HepG2 (cell line): ENCODE measurements at regions not wholly inside any gene's neighbourhood (a gene's known extent, or its start where the extent isn't known, plus 50 kb on each side); places are given as distances from the start of the nearest gene placed in this dataset.

Source experiments
- ATAC-seq: fragments of 200-7000 bp; cut with Tn5 transposase; 3 replicates; pipeline ENCODE4 v1.9.1; 2020; ENCODE audit warnings: mild to moderate bottlenecking, moderate library complexity
- BruUV-seq: library from RNA; stranded (reverse); fragments of 400-500 nt; replicated peaks from 2 replicates; lab custom pipeline; 2021; lab: Mats Ljungman, UMichigan
- CTCF ChIA-PET: fragments of 300-600 bp; formaldehyde crosslinking; extraction: SDS; loops from one replicate; lab custom pipeline; 2021; ENCODE audit warnings: low total read pairs, inconsistent platforms, low intra/inter-chr PET ratio; lab: Yijun Ruan, JAX
- POLR2A ChIA-PET: fragments of 350-600 bp; sonication (Branson Sonifier 250); formaldehyde crosslinking; loops from one replicate; lab custom pipeline; 2020; ENCODE audit warnings: antibody characterized with exemption, inconsistent platforms; lab: Yijun Ruan, JAX
- DNase-seq: peaks from one replicate; pipeline ENCODE4 v3.0.0-alpha.2; 2015; ENCODE audit warnings: low spot score
- FAIRE-seq: peaks from 3 replicates; lab custom pipeline; 2011; peaks lifted over from hg19 to GRCh38; lab: Jason Lieb, UNC
- H2AFZ ChIP-seq: one replicate; pipeline ENCODE4 v1.6.1; 2011; ENCODE audit warnings: low read length, inconsistent platforms
- H3K27ac ChIP-seq: fragments of 300-600 bp; 3 replicates; pipeline ENCODE4 v1.8.0; 2011; ENCODE audit warnings: mixed run types, mild to moderate bottlenecking, mixed read lengths, low read length, inconsistent platforms; ENCODE audit not compliant: insufficient read depth; ENCODE audit errors: extremely low read length
- H3K27me3 ChIP-seq, 2 experiments: fragments of 200-600 bp in 1 of 2; 2 replicates in 1 of 2; 3 replicates in 1 of 2; pipeline versions ENCODE4 v1.6.0 to v1.8.0; 2011; ENCODE audit warnings: low read length in 2 of 2, mild to moderate bottlenecking in 2 of 2, moderate library complexity in 2 of 2, inconsistent platforms in 1 of 2; ENCODE audit not compliant: insufficient read depth in 2 of 2, control insufficient read depth in 1 of 2
- H3K36me3 ChIP-seq, 2 experiments: fragments of 200-600 bp in 1 of 2; replicated peaks in 1 of 2; 2 replicates in 1 of 2; 3 replicates in 1 of 2; pipeline versions ENCODE4 v1.5.1 to v1.8.0; 2011; ENCODE audit warnings: low read length in 2 of 2, inconsistent platforms in 1 of 2; ENCODE audit not compliant: insufficient read depth in 2 of 2, control insufficient read depth in 1 of 2
- H3K4me1 ChIP-seq: 2 replicates; pipeline ENCODE4 v1.5.1; 2012; ENCODE audit warnings: low read length, inconsistent platforms; ENCODE audit not compliant: insufficient read depth
- H3K4me2 ChIP-seq: 2 replicates; pipeline ENCODE4 v1.6.0; 2011; ENCODE audit warnings: low read depth, low read length, inconsistent platforms
- H3K4me3 ChIP-seq, 3 experiments: fragments of 200-600 bp in 1 of 3; sonication (generic), shearing (Covaris generic) in 1 of 3; replicated peaks in 1 of 3; 2 replicates each; pipeline ENCODE4 v1.5.1; 2011 to 2016; ENCODE audit warnings: low read length in 3 of 3, inconsistent platforms in 2 of 3, low read depth in 2 of 3, mild to moderate bottlenecking in 2 of 3, control low read depth in 1 of 3, mixed read lengths in 1 of 3; ENCODE audit not compliant: insufficient read depth in 1 of 3
- H3K79me2 ChIP-seq: one replicate; pipeline ENCODE4 v1.6.1; 2011; ENCODE audit warnings: low read length, inconsistent platforms; ENCODE audit not compliant: insufficient read depth
- H3K9ac ChIP-seq: 2 replicates; pipeline ENCODE4 v1.6.0; 2011; ENCODE audit warnings: mild to moderate bottlenecking, low read depth, low read length, inconsistent platforms; ENCODE audit not compliant: insufficient read depth
- H3K9me3 ChIP-seq: 2 replicates; pipeline ENCODE4 v1.5.1; 2012; ENCODE audit warnings: mild to moderate bottlenecking, low read length
- H4K20me1 ChIP-seq: 2 replicates; pipeline ENCODE4 v1.6.0; 2011; ENCODE audit warnings: inconsistent platforms, mild to moderate bottlenecking, low read length, moderate library complexity; ENCODE audit not compliant: insufficient read depth
- ARID5B ChIP-seq: IDR thresholded peaks from 2 replicates; pipeline ENCODE4 v1.4.0; 2020; ENCODE audit warnings: mild to moderate bottlenecking, missing genetic modification reagents
- BATF2 ChIP-seq: sonication (generic); formaldehyde crosslinking; IDR thresholded peaks from 2 replicates; pipeline ENCODE4 v1.8.0; 2022; ENCODE audit warnings: mild to moderate bottlenecking, missing genetic modification reagents, moderate library complexity
- CC2D1A ChIP-seq: sonication (generic); formaldehyde crosslinking; IDR thresholded peaks from 2 replicates; pipeline ENCODE4 v1.8.1; 2023; ENCODE audit warnings: mild to moderate bottlenecking, missing genetic modification reagents
- FOSL1 ChIP-seq: sonication (generic); formaldehyde crosslinking; IDR thresholded peaks from 2 replicates; pipeline ENCODE4 v1.9.0; 2021; ENCODE audit warnings: missing genetic modification reagents, borderline replicate concordance
- HNF4A ChIP-seq: sonication (generic); formaldehyde crosslinking; IDR thresholded peaks from 2 replicates; pipeline ENCODE4 v1.4.0; 2020; ENCODE audit warnings: missing genetic modification reagents
- JDP2 ChIP-seq: sonication (generic); formaldehyde crosslinking; IDR thresholded peaks from 2 replicates; pipeline ENCODE4 v1.8.1; 2022; ENCODE audit warnings: missing genetic modification reagents, borderline replicate concordance
- KDM5B ChIP-seq: sonication (generic); formaldehyde crosslinking; IDR thresholded peaks from 2 replicates; pipeline ENCODE4 v1.4.0; 2020; ENCODE audit warnings: missing genetic modification reagents, mild to moderate bottlenecking, borderline replicate concordance
- MXD4 ChIP-seq: IDR thresholded peaks from 2 replicates; pipeline ENCODE4 v1.6.1; 2016; ENCODE audit warnings: mild to moderate bottlenecking, missing biosample characterization, missing genetic modification reagents
- NONO ChIP-seq, 2 experiments: fragments of 450-650 bp in 1 of 2; sonication (generic) in 1 of 2; formaldehyde crosslinking in 1 of 2; IDR thresholded peaks in 1 of 2; conservative IDR thresholded peaks in 1 of 2; 2 replicates each; pipeline versions ENCODE4 v1.6.1 to v1.8.0; 2017 to 2022; ENCODE audit warnings: mild to moderate bottlenecking in 1 of 2, missing genetic modification reagents in 1 of 2, moderate library complexity in 1 of 2
- NR2F1 ChIP-seq, 2 experiments: fragments of 450-650 bp in 1 of 2; formaldehyde crosslinking in 1 of 2; IDR thresholded peaks; 2 replicates each; pipeline versions ENCODE4 v1.5.0 to v1.6.1; 2016 to 2020; ENCODE audit warnings: mild to moderate bottlenecking in 1 of 2, missing compliant biosample characterization in 1 of 2, missing genetic modification reagents in 1 of 2, moderate library complexity in 1 of 2
- PPARG ChIP-seq: conservative IDR thresholded peaks from 2 replicates; pipeline ENCODE4 v1.6.1; 2016; ENCODE audit warnings: missing biosample characterization, missing genetic modification reagents
- RBM39 ChIP-seq: fragments of 200-400 bp; formaldehyde crosslinking; IDR thresholded peaks from one replicate; pipeline ENCODE4 v1.6.1; 2018; ENCODE audit warnings: antibody characterized with exemption, mild to moderate bottlenecking, low read depth, low read length; ENCODE audit not compliant: poor library complexity, severe bottlenecking
- RFX1 ChIP-seq: fragments of 450-650 bp; IDR thresholded peaks from 2 replicates; pipeline ENCODE4 v1.6.1; 2017
- SNAPC2 ChIP-seq: sonication (generic); formaldehyde crosslinking; IDR thresholded peaks from 2 replicates; pipeline ENCODE4 v1.8.1; 2022; ENCODE audit warnings: mild to moderate bottlenecking, missing genetic modification reagents
- TMF1 ChIP-seq: sonication (generic); formaldehyde crosslinking; IDR thresholded peaks from 2 replicates; pipeline ENCODE4 v1.8.1; 2022; ENCODE audit warnings: low read depth, missing genetic modification reagents
- ZBTB44 ChIP-seq: sonication (generic); formaldehyde crosslinking; IDR thresholded peaks from 2 replicates; pipeline ENCODE4 v1.4.0; 2020; ENCODE audit warnings: missing genetic modification reagents
- ZNF121 ChIP-seq: sonication (generic); formaldehyde crosslinking; IDR thresholded peaks from 2 replicates; pipeline ENCODE4 v1.5.0; 2020; ENCODE audit warnings: mild to moderate bottlenecking, missing genetic modification reagents
- ZNF160 ChIP-seq: sonication (generic); formaldehyde crosslinking; IDR thresholded peaks from 2 replicates; pipeline ENCODE4 v1.8.0; 2022; ENCODE audit warnings: mild to moderate bottlenecking, inconsistent platforms, missing genetic modification reagents
- ZNF781 ChIP-seq: sonication (generic); formaldehyde crosslinking; IDR thresholded peaks from 2 replicates; pipeline ENCODE4 v1.5.1; 2020; ENCODE audit warnings: borderline replicate concordance, mild to moderate bottlenecking, missing genetic modification reagents; ENCODE audit errors: not compliant biosample characterization
- ZNF792 ChIP-seq: IDR thresholded peaks from 2 replicates; pipeline ENCODE4 v1.6.1; 2016
- WGBS: methylation state at CpG from one replicate; pipeline ENCODE4 v1.1.6; 2017; ENCODE audit warnings: low lambda C conversion rate; 5-methylcytosine and 5-hydroxymethylcytosine counted together
- in situ Hi-C: cut with HindIII; loops from 2 replicates; pipeline ENCODE4 v1.10.0; 2017; ENCODE audit warnings: low pct_unique_long_range_greater_than_20kb; ENCODE audit not compliant: extremely low pct_ligation_motif_present
- intact Hi-C: fragments of 100-400 bp; cut with micrococcal nuclease; formaldehyde crosslinking; loops from one replicate; pipeline ENCODE4 v1.10.0; 2022; ENCODE audit not compliant: unreplicated experiment

- ATAC-seq: no peak
These were observed 237.1 kb downstream of the DMRTA1 start for GRCh38 chr9:22683700-22684075.

More at GRCh38 chr9:22683700-22684075, 237.1 kb downstream of the DMRTA1 start:
- TF ChIP-seq CC2D1A (no peak), ZNF160 (CRISPR knock-in tag) (no peak), ZNF121 (CRISPR knock-in tag) (no peak), HNF4A (CRISPR knock-in tag) (no peak), BATF2 (no peak), ZNF792 (CRISPR knock-in tag) (no peak), NR2F1 (CRISPR knock-in tag; IDR thresholded peaks at IDR 0.05) (no peak), MXD4 (CRISPR knock-in tag) (no peak), ZNF781 (CRISPR knock-in tag) (no peak), FOSL1 (CRISPR knock-in tag) (no peak), NONO (IDR thresholded peaks at IDR 0.05) (no peak), NONO (CRISPR knock-in tag; conservative IDR thresholded peaks at IDR 0.05) (no peak), JDP2 (CRISPR knock-in tag) (no peak), RBM39 (no peak), ARID5B (CRISPR knock-in tag) (no peak), PPARG (no peak), KDM5B (no peak), SNAPC2 (no peak), ZBTB44 (no peak), RFX1 (no peak), TMF1 (CRISPR knock-in tag) (no peak)
- TF ChIP-seq, all 625 proteins: peak for 0
- intact Hi-C loops: no loop called here
- BruUV-seq: no TSS peak
- Histone ChIP-seq H3K4me3 (no peak overlapping the region), H2AFZ (no peak overlapping the region), H3K27me3 (no peaks in the 10 kb centered on the region), H3K9me3 (peaks cover 47% of the 10 kb centered on the region), H3K9ac (no peak overlapping the region), H3K79me2 (no peaks in the 10 kb centered on the region), H3K4me2 (no peak overlapping the region), H4K20me1 (no peaks in the 10 kb centered on the region), H3K36me3 (no peaks in the 10 kb centered on the region), H3K4me1 (no peaks in the 10 kb centered on the region), H3K27ac (no peak overlapping the region)
- DNase-seq (no peak), FAIRE-seq (no peak)
- CTCF ChIA-PET: no interaction called here
- in situ Hi-C loops: no loop called here
- POLR2A ChIA-PET: no interaction called here
- 5% methylated on average over 2 of the region's 2 CpGs for WGBS
